ENCODE measurements at regions not wholly inside any gene's neighbourhood (a gene's known extent, or its start where the extent isn't known, plus 50 kb on each side); places are given as distances from the start of the nearest gene placed in this dataset.

DNA sequence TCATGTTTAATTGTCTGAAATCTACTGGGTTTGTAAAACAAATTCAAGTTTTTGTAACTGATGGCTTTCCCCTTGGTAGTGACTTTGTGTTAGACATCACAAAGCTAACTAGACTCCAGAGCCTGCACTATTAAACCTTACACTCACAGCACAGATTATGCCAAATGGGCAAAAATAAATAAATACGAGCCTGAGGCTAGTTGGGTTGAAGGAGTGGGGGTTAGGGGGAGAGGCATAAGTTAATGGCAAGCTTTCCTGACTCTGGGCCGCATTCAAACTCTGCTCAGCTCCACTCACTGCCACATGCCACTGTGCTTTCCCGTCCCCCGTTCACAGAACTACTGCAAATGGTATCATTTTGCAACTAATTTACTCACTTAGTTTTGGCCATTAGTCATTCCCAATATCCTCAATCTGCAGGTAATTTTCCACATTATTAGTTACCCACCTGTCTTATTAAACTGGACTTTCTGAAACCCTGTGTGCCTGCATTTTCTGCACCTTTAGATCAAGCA lies 1079.9 kb upstream of the PIK3C3 start:
- DNase-seq (ENCODE audit: low read depth) = no peak

DNA sequence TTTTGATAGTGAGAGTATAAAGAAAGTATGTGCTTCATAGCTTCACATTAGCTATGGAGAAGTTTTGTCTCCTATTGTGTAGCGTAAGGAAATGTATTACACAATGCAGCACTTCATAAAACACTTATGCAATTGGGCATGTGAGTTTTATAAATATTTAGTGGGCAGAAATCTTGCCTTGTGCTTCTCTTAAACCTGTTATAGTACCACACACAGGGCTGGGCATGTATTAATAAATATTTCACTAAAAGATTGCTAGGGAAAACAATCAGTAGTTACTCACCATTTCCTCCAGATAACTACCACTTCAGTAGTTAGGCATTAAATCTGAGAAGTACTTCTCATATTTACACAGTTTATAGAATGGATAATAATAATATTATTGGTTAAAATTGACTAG lies 1080.8 kb upstream of the PIK3C3 start:
- no peak for DNase-seq (ENCODE audit: low read depth)

DNA sequence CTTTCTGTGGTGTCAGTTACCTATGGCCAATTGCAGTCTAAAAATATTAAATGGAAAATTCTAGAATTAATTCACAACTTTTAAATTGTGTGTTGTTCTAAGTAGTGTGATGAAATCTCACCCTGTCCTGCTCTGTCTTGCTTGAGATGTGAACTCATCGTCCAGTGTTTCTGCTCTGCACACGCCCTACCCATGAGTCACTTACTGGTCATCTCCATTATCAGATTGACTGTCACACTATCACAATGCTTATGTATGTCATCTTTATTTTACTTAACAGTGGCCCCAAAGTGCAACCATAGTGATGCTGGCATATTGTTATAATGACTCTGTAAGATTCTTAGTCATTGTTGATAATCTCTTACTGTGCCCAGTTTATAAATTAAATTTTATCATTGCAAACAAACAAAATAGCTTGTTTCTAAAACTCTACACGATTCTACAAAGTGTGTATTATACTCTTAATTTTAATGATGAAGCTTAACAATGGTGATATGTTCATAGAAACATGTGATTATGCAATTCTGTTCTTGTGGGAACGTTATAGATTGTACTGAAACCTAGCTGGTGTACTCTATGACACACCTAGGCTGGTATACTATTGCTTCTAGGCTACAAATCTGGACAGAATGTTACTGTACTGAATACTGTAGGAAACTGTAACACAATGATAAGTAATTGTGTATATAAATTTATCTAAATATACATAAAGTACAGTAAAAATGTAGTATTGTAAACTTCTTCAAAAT lies 1086.8 kb upstream of the PIK3C3 start:
- peak; percentile 79 for DNase-seq (ENCODE audit: low read depth)

DNA sequence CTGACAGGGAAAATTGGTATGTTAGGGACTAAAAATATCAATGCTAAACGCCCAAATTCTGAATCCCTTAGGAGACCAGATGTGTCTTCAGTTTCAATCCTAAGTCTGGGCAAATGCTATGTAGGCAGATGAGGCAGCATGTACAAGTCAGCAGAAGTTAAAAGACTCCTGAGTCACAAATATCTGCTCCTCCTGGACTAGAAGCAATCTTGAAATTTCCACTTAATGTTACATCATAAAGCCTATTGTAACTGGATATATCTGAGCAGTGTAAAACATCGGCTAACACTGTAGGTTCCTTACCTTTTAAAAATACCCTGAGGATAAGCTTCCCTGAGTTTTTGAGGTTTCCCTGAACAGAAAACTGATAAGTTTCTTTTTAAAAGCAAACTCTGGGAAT lies 1087.6 kb upstream of the PIK3C3 start:
- DNase-seq (ENCODE audit: low read depth) = peak; percentile 87

DNA sequence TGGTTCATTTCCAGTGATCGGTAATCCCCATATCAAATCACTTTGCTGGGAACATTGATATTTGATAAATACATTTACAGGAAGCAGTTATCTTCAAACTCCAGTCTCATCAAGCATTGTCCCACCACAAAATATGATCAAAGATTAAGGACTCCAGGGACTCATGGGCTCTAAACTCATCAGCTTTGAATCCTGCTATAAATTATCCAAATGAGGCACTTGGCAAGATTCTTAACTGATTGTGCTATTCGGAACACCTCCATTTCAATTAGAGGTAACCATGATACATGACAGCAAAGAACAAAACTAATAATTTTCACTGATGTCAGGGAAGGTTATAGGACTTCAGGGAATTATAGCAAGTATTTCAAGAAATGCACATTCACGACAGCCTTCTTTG lies 1088.1 kb upstream of the PIK3C3 start:
- DNase-seq (ENCODE audit: low read depth) = no peak

DNA sequence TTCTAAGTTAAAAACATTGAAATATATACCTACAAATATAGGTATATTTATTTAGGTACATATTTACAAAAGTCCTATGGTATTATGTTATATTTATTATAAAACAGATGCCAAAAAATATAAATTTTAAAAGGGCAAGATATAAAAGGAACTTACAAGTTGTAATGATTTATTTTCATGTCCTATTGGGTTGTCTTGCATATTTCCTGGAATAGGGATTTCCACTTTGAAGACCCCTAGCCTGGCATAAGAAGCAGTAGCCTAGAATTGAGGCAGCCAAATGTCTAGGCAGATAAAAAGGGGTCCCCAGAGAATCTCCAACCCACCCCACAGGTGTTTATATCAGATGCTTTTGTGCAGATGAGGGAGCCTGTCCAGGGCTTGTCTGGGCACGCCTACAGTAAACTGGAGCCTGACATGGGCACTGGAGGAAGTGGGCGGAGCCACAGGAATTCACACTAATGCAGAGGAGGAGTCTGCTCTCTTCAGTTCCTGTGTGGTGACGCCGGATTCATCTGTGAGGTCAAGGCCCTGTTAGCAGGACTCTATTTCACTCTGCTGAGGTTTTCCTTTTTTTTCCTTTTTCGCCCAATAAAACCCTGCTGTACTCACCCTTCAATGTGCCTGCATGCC lies 1088.9 kb upstream of the PIK3C3 start:
- peak; percentile 21 for DNase-seq (ENCODE audit: low read depth)

DNA sequence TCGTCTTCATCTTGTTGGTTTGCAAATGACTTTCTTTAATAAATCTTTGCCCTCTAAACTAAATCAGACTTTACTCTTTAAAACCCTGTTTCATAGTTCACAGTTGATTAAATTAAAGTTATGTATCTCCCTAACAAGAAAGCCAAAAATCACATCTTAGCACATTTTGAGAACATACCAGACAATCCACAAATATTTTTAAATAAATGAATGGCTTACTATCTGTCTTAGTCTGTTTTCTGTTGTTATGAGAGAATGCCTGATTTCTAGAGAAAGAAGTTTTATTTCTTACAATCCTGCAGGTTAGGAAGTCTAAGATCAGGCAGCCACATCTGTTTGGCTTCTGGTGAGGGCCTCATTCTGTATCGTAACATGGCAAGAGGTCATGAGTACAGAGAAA lies 1090.2 kb upstream of the PIK3C3 start:
- DNase-seq (ENCODE audit: low read depth) = no peak

DNA sequence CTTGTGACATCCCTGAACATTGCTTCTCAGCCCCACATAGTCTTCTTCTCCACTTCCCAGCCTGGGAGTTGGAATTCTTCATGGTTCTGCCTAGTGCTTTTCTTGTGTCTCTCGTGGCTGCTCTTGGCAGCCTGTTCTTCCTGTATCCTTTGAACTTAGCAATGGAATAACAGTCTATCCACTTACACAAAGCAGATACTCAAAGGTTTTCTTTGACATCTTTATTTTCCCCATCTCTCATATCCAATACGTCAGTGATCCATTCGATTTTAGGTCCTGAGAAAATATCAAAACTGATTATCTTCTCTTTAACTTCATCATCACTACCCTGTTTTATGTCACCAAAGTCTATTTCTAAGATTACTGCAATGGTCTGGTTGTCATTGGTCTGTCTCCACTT lies 1091.2 kb upstream of the PIK3C3 start:
- no peak for DNase-seq (ENCODE audit: low read depth)

DNA sequence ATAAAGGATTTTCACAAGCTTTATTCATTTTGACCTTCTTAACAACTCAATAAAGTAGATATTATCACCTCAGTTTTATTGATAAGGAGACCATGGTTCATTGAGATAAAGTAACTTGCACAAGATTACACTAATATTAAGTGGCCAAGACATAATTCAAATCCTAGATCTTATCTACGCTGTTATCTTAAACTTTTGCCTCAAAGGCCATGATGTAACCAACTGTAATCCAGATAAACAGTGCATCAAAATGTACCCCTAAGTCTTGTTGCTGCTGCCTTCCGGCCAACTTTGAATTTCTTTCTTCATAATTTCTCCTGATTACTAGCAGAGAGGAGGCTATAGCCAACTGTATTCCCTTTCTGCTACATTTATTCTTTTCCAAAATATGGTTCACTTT lies 1094.8 kb upstream of the PIK3C3 start:
- no peak for DNase-seq (ENCODE audit: low read depth)

DNA sequence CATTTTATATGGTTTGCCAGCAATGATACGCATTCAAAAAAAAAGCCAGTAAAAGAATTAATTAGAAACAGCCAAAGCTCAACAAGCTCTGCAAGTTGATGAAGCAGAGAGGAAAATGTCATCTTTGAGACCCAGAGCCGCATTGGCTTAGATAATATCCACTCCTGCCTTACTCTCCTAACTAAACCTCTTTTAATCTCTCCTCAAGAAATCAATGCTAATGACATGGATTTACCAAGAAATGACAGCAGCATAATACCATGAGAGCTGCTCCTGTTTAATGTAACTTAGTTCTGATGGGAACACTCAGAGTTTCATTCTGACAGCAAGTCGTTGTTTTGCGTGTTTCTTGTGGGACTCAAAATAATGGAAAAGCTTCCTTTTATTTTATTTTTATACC lies 1099.4 kb upstream of the PIK3C3 start:
- DNase-seq (ENCODE audit: low read depth) = no peak

DNA sequence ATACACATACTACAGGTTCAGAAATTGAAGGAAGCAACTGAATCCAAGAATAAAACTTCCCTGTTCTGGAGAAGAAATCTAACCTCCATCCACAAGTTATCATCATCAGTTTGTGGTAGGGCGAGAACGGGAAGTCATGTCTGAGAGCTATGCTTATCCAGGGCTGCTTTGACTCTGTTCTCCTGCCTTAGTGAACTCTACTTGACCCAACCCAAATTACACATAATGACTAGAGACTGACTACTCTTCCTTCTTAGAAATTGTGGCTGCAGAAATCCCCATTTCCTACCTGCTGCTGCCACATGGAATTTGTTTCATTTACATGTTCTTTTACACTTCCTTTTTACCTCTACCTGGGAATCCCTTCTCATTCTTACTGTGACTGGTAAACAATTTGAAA lies 1102.6 kb upstream of the PIK3C3 start:
- DNase-seq (ENCODE audit: low read depth) = no peak

DNA sequence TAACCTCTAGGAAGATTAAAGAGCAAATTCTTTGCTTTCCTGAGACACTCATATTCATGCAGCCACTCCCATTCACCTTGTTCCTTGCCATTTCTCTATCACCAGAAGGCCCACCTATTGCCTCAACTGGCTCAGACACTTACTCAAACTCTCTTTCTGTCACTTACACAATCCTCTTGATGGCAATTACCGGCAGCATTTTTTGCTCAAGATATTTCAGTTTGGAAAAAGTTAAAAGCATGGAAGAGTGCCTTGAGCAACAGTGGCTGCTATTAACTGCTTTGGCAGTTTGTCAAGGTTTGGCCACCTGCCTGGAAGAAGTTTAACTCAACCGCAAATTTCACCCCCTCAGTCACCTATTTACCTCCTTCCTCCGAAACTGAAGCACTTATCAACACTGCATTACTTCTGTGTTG lies 1104.0 kb upstream of the PIK3C3 start:
- DNase-seq (ENCODE audit: low read depth) = no peak

DNA sequence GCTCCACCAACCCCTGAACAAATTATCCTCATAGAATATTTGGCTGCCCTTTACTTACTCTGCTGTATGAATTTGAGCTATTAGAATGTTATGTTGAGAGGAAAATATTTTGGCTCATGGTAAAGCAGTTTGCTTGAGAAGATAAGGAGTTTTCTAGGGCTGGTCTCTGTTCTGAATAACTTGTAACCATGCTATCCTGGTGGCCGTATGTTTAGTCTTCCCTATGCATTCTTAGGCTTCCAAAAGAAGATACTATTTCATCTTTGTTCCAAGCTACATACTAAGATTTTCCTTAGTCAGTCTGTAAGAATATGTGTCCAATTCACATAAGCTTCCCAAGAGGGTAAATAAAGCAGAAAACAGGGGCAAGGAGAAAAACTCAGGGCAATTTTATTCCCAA lies 1105.1 kb upstream of the PIK3C3 start:
- DNase-seq (ENCODE audit: low read depth) = no peak

DNA sequence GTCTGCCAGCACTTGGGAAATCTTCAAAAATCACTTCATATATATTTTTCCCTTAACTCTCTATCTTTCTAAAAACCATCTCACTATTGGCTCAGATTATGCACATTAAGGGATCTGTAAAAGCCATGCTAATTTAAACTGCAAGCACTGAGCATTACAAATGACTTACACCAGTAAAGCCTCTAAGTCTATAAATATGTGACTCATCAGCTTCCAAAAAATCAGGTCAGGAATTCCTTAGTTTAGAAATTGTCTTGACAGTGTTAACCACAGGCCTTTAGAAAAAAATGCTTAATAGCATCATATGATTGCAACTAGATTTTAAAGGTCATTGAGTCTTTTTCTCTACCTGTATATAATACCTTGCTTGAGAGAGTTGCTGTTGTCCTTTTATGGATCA lies 1113.6 kb upstream of the PIK3C3 start:
- DNase-seq (ENCODE audit: low read depth) = no peak

DNA sequence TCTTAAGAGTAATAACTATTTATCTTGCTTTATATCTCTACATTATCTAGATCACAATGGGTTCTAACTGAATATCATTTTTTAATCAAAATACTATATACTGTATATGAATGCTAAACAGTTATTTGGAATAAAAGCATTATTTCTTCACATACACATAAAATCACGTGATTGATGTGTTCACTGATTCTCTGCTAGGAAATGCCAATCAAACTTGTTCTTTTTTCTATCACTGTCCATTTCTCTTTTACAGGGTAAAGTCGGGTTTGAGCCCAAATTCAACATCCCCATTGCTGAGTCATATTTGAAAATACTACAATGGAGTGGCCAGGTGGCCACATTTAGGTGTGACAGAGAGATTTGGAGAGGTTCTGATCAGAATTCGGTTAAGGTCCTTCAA lies 1114.0 kb upstream of the PIK3C3 start:
- DNase-seq (ENCODE audit: low read depth) = no peak

DNA sequence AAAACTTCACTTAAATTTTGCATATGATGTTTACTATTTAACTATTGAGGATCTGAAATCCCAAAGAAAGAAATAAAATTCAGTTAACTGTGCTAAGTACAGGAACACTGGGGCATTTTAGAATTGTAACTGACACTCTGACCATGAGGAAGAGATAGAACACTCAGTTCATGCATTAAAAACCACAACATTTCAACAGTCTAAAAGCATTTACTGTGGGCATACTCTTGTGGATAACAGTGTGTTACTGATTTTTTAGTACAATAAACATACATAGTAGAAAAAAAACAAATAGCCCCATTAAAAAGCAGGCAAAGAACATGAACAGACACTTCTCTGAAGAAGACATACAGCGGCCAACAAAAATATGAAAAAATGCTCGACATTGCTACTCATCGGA lies 1122.7 kb upstream of the PIK3C3 start:
- DNase-seq (ENCODE audit: low read depth) = no peak

DNA sequence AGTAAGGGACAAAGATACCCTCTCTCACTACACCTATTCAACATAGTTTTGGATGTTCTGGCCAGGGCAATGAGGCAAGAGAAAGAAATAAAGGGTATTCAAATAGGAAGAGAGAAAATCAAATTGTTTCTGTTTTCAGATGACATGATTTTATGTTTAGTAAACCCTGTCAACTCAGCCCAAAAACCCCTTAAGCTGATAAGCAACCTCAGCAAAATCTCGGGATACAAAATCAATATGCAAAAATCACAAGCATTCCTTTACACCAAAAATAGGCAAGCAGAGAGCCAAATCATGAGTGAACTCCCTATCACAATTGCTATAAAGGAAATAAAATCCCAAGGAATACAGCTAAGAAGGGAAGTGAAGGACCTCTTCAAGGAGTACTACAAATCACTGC lies 1130.7 kb upstream of the PIK3C3 start:
- no peak for DNase-seq (ENCODE audit: low read depth)

DNA sequence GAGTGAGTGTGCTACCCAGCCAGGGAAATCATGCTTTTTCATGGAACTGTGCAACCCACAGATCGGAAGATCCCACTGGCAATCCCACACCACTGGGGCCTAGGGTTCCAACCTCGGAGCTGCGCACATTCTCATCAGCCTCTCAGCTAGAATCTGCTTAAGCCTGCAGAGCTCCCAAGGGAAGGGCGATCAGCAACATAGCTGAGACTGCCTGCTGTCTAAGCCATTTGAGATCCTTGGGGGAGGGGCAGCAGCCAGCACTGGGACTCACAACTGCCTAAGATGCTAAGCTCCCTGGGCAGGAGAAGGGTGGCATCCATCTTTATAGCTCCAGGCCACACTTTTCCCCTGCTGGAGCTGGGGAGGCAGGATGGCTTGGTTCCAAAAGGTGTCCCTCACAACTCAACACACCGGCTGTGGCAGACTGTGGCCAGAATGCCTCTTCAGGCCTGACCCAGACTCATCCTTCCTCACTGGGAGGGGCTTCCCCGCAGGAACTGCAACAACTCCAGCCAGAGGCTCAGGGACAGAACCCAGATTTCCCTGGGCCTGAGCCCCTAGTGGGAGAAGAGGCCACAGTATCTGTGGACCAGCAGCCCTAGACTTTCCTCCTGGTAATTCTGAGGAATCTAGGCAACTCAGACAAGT lies 1133.3 kb upstream of the PIK3C3 start:
- DNase-seq (ENCODE audit: low read depth) = no peak

DNA sequence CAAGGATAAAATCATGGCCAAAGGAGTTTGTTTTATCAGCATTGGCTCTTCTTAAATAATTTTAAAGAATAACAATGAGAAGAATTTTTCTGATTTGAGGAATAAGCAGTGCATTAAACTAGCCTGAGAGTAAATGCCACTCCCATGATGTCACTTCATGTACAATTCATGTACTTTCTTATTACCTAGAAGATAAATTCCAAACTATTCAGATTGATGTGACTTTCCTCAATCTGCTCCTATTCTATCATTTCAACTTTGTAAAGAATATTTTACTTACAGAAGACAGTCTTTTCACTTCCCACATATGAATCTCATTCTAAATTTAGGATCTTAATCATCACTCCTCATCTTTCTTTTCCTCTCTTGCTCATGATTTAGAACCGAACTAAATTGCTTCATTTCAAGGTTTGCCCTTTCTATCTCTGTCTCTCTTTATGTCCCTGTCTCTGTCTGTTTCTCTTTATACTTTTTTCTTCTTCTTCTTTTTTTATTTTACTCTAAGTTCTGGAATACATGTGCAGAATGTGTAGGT lies 1142.0 kb upstream of the PIK3C3 start:
- no peak for DNase-seq (ENCODE audit: low read depth)

DNA sequence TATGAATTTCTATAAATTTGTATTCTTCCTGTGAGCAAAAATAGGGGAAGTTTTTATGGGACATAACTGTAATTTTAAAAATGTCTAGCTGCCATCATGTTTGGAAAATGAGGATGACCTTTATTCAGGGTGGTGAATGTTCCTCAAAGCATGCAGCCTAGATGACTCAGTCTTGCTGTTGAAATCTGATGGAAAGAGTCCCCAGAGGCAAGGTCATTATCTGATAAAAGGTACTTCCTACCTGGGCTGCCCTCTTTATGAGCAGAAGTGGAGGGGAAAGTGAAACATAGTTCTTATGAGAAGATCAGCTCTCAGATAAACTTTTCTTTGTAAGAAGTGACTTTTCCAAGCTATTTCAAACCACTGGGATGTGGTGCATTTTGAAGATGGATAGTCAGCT lies 1144.7 kb upstream of the PIK3C3 start:
- peak; percentile 10 for DNase-seq (ENCODE audit: low read depth)

DNA sequence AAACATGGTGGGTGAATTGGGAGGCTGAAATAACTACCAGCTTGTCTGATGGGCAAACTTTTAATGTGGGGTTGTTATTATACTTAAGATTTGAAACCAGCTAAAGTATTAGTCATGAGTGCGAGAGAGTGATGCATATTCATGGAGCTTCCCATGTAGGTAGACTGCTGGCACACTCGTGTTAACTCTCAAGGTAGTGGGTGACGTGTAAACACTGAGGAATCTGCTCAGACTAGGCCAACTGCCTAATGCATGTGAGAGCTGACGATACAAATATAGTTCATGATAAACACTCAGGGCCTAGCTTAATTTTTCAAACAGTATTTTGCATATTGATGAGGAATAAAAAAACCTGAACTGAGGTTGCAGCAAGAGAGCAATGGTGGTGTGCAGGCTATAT lies 1165.7 kb upstream of the PIK3C3 start:
- DNase-seq (ENCODE audit: low read depth) = no peak

DNA sequence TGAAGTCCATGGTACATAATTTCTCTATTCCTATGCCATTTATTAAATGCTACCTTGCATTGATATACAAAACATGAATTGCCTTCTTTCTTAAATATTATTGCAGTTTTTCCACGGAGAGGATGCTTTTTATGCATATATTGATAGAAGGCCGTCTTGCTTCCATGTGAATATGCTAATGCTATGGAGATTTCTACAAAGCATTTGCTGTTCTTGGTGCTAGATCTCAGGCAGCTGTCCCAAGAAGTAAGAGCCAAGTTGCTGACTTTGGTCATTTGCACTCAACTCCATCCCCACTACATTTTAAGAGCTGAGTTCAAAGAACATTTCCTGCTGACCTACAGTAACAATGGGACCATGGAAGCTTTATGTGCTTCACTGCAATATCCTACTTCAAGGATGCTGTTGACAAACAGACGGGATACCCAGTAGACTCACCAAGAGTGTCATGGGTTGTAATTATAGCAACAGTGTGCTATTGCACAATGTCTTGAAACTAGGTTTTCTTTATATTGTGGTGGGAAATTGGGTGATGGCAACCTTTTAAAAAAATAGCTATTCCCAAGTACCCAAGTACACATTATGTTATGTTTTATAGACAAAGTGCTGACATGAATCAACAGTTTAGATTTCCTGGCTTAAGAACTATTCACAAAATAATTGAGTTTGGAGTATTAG lies 1172.4 kb upstream of the PIK3C3 start:
- no peak for DNase-seq (ENCODE audit: low read depth)

DNA sequence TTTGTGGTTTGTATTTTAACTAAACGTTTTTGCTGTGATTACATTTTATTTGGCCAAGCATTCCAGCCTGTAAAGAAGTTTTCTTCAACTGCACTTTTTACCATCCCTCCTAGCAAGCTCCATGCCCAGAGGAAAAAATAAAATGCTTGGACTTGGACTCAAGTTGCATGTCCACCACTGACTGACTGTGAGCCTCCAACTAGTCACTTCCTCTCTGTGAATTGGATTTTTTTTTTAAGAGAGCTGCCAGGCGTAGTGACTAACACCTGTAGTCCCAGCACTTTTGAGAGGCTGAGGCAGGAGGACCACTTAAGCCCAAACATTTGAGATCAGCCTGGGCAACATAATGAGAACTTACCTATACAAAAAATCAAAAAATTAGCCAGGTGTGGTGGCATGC lies 1185.2 kb upstream of the PIK3C3 start:
- no peak for DNase-seq (ENCODE audit: low read depth)
